GM18502 (cell line): ENCODE measurements at regions not wholly inside any gene's neighbourhood (a gene's known extent, or its start where the extent isn't known, plus 50 kb on each side); places are given as distances from the start of the nearest gene placed in this dataset.
"Not testable (repeated sequence)": the region's sequence is repeated elsewhere in the genome, so short reads cannot be mapped to it uniquely, and the experiment has no call there.

Experiments
- ATAC-seq: cut with Tn5 transposase; IDR thresholded peaks from one replicate; pipeline ENCODE4 v1.9.1; 2021; ENCODE audit warnings: mild to moderate bottlenecking; ENCODE audit not compliant: unreplicated experiment, poor library complexity

- no peak for ATAC-seq
Measured at GRCh38 chr5:169531631-169532030, 51.9 kb upstream of the SPDL1 start.

GRCh38 chr5:169527863-169528262 is 55.7 kb upstream of the SPDL1 start:
- ATAC-seq: no peak

GRCh38 chr5:169527066-169527465 is 56.5 kb upstream of the SPDL1 start:
- ATAC-seq: no peak

GRCh38 chr5:169522851-169523250 is 60.7 kb upstream of the SPDL1 start:
- ATAC-seq: no peak

- ATAC-seq: no peak
Measured at GRCh38 chr5:169521366-169521983, 62.1 kb upstream of the SPDL1 start.

GRCh38 chr5:169519358-169519757 is 64.2 kb upstream of the SPDL1 start:
- ATAC-seq: no peak

GRCh38 chr5:169518779-169519178 is 64.8 kb upstream of the SPDL1 start:
- not testable (repeated sequence) for ATAC-seq

- no peak for ATAC-seq
Measured at GRCh38 chr5:169512385-169512784, 71.2 kb upstream of the SPDL1 start.

- ATAC-seq: no peak
Measured at GRCh38 chr5:169511708-169512107, 71.9 kb upstream of the SPDL1 start.

- ATAC-seq: no peak
Measured at GRCh38 chr5:169507051-169507450, 76.5 kb upstream of the SPDL1 start.

- ATAC-seq: no peak
Measured at GRCh38 chr5:169503886-169504285, 79.7 kb upstream of the SPDL1 start.

GRCh38 chr5:169499990-169500505 is 83.5 kb upstream of the SPDL1 start:
- no peak for ATAC-seq

- no peak for ATAC-seq
Measured at GRCh38 chr5:169496878-169497277, 86.7 kb upstream of the SPDL1 start.

- ATAC-seq: no peak
Measured at GRCh38 chr5:169494941-169495548, 88.5 kb upstream of the SPDL1 start.

GRCh38 chr5:169494383-169494935 is 89.1 kb upstream of the SPDL1 start:
- ATAC-seq: no peak

- ATAC-seq: no peak
Measured at GRCh38 chr5:169474226-169474625, 109.3 kb upstream of the SPDL1 start.

- no peak for ATAC-seq
Measured at GRCh38 chr5:169472544-169472943, 111.0 kb upstream of the SPDL1 start.

- no peak for ATAC-seq
Measured at GRCh38 chr5:169471021-169471420, 112.6 kb upstream of the SPDL1 start.

- no peak for ATAC-seq
Measured at GRCh38 chr5:169467041-169467771, 116.4 kb upstream of the SPDL1 start.

GRCh38 chr5:169460896-169461295 is 122.7 kb upstream of the SPDL1 start:
- ATAC-seq: no peak

GRCh38 chr5:169460123-169460522 is 123.5 kb upstream of the SPDL1 start:
- no peak for ATAC-seq
